ENCODE measurements at regions not wholly inside any gene's neighbourhood (a gene's known extent, or its start where the extent isn't known, plus 50 kb on each side); places are given as distances from the start of the nearest gene placed in this dataset.

GRCh38 chr14:25134184-25134583 is 84.2 kb upstream of the STXBP6 start:
- no peak for TF ChIP-seq POLR2A (IDR thresholded peaks at IDR 0.05)
- TF ChIP-seq CTCF (IDR thresholded peaks at IDR 0.05), result no peak
- TF ChIP-seq POLR2AphosphoS5 (IDR thresholded peaks at IDR 0.05), result no peak
- no peak for TF ChIP-seq EP300 (IDR thresholded peaks at IDR 0.05)
